ENCODE measurements at regions not wholly inside any gene's neighbourhood (a gene's known extent, or its start where the extent isn't known, plus 50 kb on each side); places are given as distances from the start of the nearest gene placed in this dataset.
"Not testable (repeated sequence)": the region's sequence is repeated elsewhere in the genome, so short reads cannot be mapped to it uniquely, and the experiment has no call there.

- no peak for DNase-seq (ENCODE audit: low spot score)
These were observed 327.6 kb upstream of the PCDH9 start for GRCh38 chr13:67557642-67558241.

- DNase-seq (ENCODE audit: low spot score): no peak
These were observed 327.0 kb upstream of the PCDH9 start for GRCh38 chr13:67557118-67557517.

DNA sequence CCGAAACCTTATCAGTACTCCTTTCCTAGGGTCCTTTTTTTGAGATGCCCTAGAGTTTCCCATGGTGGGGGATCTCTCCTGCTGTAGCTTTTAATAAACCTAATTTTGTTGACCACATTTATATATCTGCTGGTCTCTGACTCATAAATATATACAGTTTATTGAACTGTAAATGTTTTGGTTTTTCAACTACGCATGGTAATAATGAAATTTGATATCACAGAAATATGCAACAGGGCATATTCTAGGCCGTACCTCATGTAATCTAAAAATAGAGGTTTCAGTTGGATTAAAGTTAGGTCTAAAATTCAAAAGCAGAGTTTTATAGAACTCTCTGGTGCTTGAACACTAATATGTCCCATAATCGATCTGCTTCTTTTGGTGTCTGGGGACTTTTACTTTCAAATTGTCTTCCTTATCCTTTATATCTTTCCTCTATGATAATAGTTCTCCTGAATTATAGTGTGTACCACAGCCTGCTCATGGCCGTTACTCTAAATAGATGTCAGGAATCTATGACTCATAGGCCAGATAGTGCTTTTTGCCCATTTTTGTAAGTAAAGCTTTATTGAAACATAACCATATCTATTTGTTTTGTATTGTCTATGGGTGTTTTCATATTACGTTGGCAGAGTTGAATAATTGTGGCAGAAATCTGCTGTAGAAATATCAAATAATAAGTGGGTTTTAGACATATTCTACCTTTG lies 324.8 kb upstream of the PCDH9 start:
- no peak for DNase-seq (ENCODE audit: low spot score)

- no peak for DNase-seq (ENCODE audit: low spot score)
These were observed 324.1 kb upstream of the PCDH9 start for GRCh38 chr13:67554286-67554685.

DNA sequence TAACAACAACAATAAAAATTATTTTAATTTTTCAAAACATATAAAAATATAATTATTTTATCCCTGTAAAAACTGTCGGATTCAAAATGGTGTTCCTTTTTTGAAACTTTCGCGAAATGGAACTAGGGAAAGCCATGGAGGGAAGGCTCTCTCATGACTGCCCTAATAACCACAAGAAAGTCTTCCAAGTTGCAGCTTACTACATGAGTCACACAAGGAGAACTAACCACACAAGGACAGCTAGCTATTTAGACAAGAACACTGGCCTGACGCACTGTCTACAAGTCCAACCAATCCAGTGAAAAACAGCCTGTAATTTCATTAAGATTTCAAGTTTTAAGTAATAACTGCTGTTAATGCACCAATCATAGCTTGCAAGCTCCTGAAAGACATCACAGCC lies 319.2 kb upstream of the PCDH9 start:
- DNase-seq (ENCODE audit: low spot score): no peak

GRCh38 chr13:67538906-67539305 lies 308.8 kb upstream of the PCDH9 start:
- DNase-seq (ENCODE audit: low spot score): no peak

- DNase-seq (ENCODE audit: low spot score): no peak
These were observed 290.8 kb upstream of the PCDH9 start for GRCh38 chr13:67520886-67521285.

DNA sequence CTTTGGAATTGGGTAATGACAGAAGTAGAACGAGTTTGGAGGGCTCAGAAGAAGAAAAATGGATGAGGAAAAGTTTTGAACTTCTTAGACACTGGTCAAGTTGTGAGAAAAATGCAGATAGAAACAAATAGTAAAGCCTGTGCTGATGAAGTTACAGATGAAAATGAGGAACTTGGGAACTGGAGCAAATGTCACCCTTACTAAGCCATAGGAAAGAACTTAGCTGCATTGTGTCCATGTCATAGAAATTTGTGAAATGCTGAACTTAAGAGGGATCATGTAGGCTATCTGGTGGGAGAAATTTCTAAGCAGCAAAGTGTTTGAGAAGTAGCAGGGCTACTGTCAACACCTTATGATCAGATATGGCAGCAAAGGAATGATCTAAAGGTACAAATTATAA lies 289.2 kb upstream of the PCDH9 start:
- DNase-seq (ENCODE audit: low spot score): no peak

- DNase-seq (ENCODE audit: low spot score): no peak
These were observed 288.6 kb upstream of the PCDH9 start for GRCh38 chr13:67518785-67519184.

- DNase-seq (ENCODE audit: low spot score): peak; percentile 1
These were observed 285.8 kb upstream of the PCDH9 start for GRCh38 chr13:67515895-67516294.

DNA sequence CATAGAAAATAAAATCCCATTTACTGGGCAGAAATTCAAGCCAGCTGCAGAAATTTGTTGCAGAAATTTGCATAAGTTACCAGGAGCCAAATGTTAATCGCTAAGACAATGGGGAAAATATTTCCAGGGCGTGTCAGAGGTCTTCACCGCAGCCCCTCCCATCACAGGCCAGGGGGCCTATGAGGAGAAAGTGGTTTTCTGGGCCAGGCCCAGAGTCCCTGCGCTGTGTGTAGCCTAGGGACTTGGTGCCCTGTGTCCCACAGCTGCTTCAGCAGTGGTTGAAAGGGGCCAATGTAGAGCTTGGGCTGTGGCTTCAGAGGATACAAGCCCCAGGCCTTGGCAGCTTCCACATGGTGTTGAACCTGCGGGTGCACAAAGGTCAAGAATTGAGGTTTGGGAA lies 278.9 kb upstream of the PCDH9 start:
- no peak for DNase-seq (ENCODE audit: low spot score)

DNA sequence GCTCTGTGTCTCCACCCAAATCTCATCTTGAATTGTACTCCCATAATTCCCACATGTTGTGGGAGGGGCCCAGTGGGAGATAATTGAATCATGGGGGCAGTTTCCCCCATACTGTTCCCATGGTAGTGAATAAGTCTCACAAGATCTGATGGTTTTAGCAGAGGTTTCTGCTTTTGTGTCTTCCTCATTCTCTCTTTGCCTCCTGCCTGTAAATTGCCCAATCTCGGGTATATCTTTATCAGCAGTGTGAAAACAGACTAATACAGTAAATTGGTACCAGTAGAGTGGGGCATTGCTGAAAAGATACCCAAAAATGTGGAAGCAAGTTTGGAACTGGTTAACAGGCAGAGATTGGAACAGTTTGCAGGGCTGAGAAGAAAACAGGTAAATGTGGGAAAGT lies 278.1 kb upstream of the PCDH9 start:
- DNase-seq (ENCODE audit: low spot score): not testable (repeated sequence)

DNA sequence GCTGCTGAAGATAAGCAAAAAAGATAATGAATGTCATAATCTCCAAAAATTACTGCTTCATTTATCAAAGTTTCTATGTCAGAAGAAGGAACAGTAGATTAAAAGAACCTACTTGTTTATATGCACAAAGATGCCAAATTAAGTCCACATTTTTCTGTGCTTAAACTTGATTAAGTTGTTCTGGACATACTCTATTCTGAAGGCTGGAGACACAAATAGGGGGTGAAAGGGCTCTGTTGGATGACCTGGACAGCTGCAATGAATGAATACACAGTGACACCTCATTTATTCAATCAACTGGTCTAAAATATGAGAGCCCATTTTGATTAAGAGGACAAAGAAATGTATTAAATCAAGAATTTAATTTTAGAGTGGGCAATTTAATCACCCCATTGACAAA lies 276.3 kb upstream of the PCDH9 start:
- no peak for DNase-seq (ENCODE audit: low spot score)

DNA sequence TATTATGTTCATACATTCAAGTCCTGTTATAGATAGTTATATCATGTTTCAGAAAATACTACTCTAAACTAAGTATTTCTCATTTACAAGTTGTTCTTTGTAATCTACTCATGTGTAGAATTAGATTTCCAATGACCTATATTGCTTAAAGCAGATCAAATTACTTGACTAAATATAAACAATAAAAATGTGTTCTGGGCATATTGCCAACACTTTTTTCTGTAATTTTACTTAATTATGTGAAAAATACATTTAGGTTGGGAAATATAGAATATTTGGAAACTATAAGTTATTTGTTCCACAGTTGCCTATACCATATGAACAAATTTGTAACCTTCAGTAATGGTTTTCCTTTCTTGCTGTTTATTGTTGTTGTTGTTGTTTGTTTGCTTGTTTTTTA lies 275.2 kb upstream of the PCDH9 start:
- no peak for DNase-seq (ENCODE audit: low spot score)

GRCh38 chr13:67498948-67499347 lies 268.8 kb upstream of the PCDH9 start:
- no peak for DNase-seq (ENCODE audit: low spot score)

DNA sequence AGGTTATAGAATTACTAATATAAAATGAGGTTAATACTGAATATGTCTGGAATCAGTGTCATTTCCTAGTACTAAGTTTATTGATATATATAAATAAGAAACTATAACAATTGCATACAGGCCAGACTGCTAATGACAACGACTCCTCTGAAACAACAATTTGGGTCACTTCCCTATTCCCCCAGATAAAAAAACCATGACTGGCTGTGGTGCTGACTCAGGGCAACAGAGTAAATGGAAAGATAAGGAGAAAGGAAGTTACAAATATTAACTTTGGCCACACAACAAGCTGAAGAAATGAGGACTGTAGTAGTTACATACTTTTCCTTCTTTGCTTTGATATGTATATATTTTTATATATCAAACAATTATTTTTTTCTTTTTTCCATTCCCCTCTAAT lies 263.7 kb upstream of the PCDH9 start:
- DNase-seq (ENCODE audit: low spot score): no peak

- DNase-seq (ENCODE audit: low spot score): no peak
These were observed 258.9 kb upstream of the PCDH9 start for GRCh38 chr13:67489016-67489415.

GRCh38 chr13:67481445-67481844 lies 251.3 kb upstream of the PCDH9 start:
- no peak for DNase-seq (ENCODE audit: low spot score)

GRCh38 chr13:67474115-67474514 lies 244.0 kb upstream of the PCDH9 start:
- DNase-seq (ENCODE audit: low spot score): no peak

GRCh38 chr13:67469623-67470022 lies 239.5 kb upstream of the PCDH9 start:
- DNase-seq (ENCODE audit: low spot score): no peak

DNA sequence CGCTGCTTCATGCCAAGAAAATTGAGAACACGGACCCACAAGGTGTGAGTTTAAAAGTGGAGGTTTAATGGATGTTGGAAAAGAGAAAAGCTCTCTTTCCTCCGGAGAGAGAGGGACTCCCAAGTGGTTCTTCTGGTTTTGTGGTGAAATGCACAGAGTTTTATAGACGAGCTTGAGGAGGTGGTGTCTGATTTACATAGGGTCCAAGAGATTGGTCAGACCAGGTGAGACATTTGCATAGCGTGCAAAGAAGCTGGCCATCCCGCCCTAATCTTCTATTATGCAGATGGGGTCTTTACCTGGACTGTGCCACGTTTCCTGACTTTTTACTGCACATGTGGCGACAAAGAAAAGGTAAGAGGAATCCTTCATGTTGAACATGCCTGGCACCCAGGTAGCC lies 236.4 kb upstream of the PCDH9 start:
- DNase-seq (ENCODE audit: low spot score): no peak

- no peak for DNase-seq (ENCODE audit: low spot score)
These were observed 234.0 kb upstream of the PCDH9 start for GRCh38 chr13:67464154-67464553.

DNA sequence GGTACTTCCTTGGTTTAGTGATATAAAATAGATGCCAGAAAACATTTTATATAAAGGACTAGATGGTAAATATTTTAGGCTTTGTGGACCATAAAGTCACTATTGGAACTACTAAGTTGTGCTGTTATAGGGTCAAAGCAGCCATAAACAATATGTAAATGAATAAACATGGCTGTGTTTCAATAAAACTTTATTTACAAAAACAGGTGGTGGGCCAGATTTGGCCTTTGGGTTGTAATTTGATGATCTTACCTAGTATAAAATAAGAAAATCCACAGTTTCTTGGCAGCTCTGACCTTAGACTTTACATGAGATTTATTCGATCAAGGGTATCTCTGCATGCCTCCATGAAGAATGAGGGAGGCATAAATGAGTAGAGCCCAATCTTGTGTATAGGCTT lies 232.0 kb upstream of the PCDH9 start:
- DNase-seq (ENCODE audit: low spot score): no peak

DNA sequence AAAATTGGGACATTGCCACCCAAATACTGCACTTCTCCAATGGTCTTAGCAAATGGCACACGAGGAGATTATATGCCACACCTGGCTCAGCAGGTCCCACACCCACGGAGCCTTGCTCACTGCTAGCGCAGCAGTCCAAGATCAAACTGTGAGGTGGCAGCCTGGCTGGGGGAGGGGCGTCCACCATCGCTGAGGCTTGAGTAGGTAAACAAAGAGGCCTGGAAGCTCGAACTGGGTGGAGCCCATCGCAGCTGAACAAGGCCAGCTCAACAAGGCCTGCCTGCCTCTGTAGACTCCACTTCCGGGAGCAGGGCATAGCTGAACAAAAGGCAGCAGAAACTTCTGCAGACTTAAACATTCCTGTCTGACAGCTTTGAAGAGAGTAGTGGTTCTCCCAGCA lies 222.4 kb upstream of the PCDH9 start:
- DNase-seq (ENCODE audit: low spot score): not testable (repeated sequence)

All from GM03348 (cell line).